ENCODE measurements at regions not wholly inside any gene's neighbourhood (a gene's known extent, or its start where the extent isn't known, plus 50 kb on each side); places are given as distances from the start of the nearest gene placed in this dataset.
A peak's percentile ranks its signal among the peaks of the same experiment; 100 is the strongest.

GRCh38 chr13:91203430-91203829 is 144.1 kb upstream of the MIR17HG start:
- no peak overlapping the region for H3K27ac ChIP-seq
- TF ChIP-seq CTCF (IDR thresholded peaks at IDR 0.05), result no peak
- H3K27me3 ChIP-seq (ENCODE audit: low read depth), result no peaks in the 10 kb centered on the region
- ATAC-seq, result peak in 1 of 2 donors; percentile 52
- H3K9me3 ChIP-seq, result no peaks in the 10 kb centered on the region
- no peaks in the 10 kb centered on the region for H3K4me1 ChIP-seq
- intact Hi-C loops (cut with DNase I), result no loop called here
- no peak overlapping the region for H3K4me3 ChIP-seq
- DNase-seq, result no peak
- H3K36me3 ChIP-seq, result no peaks in the 10 kb centered on the region

- Histone ChIP-seq H3K36me3 (no peaks in the 10 kb centered on the region), H3K4me3 (no peak overlapping the region), H3K27ac (no peak overlapping the region), H3K4me1 (no peaks in the 10 kb centered on the region), H3K9me3 (no peaks in the 10 kb centered on the region), H3K27me3 (ENCODE audit: low read depth) (no peaks in the 10 kb centered on the region)
- no peak for ATAC-seq
- DNase-seq, result no peak
- intact Hi-C loops (cut with DNase I), result no loop called here
- no peak for TF ChIP-seq CTCF (IDR thresholded peaks at IDR 0.05)
Observed at GRCh38 chr13:91207261-91207660, 140.2 kb upstream of the MIR17HG start.

DNA sequence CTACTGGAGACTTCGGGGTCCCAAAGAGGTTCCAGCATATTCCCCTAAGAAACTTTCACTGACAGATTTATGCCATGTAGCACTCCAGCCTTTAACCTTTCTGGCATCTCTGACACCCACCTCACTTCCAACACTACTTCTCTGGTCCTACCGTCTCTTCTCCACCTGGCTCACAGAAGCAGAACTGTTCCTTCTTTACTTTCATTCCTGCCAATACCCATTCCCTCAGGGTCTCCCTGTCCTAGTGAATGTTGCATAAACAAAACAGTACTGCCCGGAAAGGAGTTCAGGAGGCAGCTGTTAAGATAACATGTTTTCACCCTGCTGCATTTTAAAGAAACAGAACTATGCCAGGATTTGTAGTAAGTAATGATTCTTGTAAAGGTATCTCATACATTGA is 136.0 kb upstream of the MIR17HG start:
- no peak for TF ChIP-seq CTCF (IDR thresholded peaks at IDR 0.05)
- Histone ChIP-seq H3K9me3 (no peaks in the 10 kb centered on the region), H3K4me1 (no peaks in the 10 kb centered on the region), H3K27me3 (ENCODE audit: low read depth) (no peaks in the 10 kb centered on the region), H3K4me3 (no peak overlapping the region), H3K36me3 (no peaks in the 10 kb centered on the region), H3K27ac (no peak overlapping the region)
- intact Hi-C loops (cut with DNase I), result no loop called here
- ATAC-seq, result no peak
- DNase-seq, result no peak

DNA sequence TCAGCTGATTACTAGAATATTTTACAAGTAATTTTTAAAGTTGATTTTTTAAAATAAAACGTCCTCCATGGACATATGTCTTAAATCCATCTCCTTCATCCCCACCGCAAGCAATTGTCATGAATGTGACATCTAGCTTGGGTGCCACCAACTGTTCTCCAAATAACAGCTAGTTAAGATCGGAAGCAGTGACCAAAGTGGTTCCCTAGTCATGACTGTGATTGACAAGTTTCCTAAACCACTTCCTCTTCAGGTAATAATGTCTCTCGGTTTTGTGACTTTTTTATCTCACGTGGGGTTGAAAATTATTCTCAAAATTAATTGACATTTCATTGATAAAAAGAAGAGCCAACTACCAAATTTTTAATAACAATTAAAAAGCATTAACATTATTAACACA is 135.3 kb upstream of the MIR17HG start:
- no peak for TF ChIP-seq CTCF (IDR thresholded peaks at IDR 0.05)
- no peak overlapping the region for H3K27ac ChIP-seq
- H3K4me3 ChIP-seq, result no peak overlapping the region
- DNase-seq, result no peak
- intact Hi-C loops (cut with DNase I), result no loop called here
- no peaks in the 10 kb centered on the region for H3K27me3 ChIP-seq (ENCODE audit: low read depth)
- H3K4me1 ChIP-seq, result no peaks in the 10 kb centered on the region
- H3K9me3 ChIP-seq, result no peaks in the 10 kb centered on the region
- H3K36me3 ChIP-seq, result no peaks in the 10 kb centered on the region
- no peak for ATAC-seq

DNA sequence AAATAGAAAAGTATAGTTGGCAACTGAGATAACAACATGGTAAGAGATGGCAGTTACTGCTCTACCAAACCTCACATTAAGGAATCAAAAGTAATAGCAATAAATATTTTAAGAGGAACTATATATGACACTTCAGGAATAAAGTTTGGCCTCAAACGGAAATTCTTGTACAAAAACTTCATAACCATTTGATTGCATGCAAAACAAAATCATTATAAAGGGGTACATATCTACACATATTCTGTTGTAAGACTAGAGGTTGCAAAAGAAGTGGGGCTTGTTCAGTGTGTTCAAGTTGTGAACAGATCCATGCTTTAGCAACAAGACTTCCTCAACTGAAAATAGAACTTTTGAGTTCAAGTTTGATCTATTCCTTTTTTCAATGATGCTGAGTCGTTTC is 133.5 kb upstream of the MIR17HG start:
- Histone ChIP-seq H3K4me3 (no peak overlapping the region), H3K27me3 (ENCODE audit: low read depth) (no peaks in the 10 kb centered on the region), H3K9me3 (no peaks in the 10 kb centered on the region), H3K27ac (no peak overlapping the region), H3K36me3 (no peaks in the 10 kb centered on the region), H3K4me1 (no peaks in the 10 kb centered on the region)
- ATAC-seq, result no peak
- no peak for DNase-seq
- no peak for TF ChIP-seq CTCF (IDR thresholded peaks at IDR 0.05)
- intact Hi-C loops (cut with DNase I), result no loop called here

Data from lower lobe of right lung (tissue), 2 donors.